HG02678 (cell line): ENCODE measurements at regions not wholly inside any gene's neighbourhood (a gene's known extent, or its start where the extent isn't known, plus 50 kb on each side); places are given as distances from the start of the nearest gene placed in this dataset.
A peak's percentile ranks its signal among the peaks of the same experiment; 100 is the strongest.

Experiments
- ATAC-seq: cut with Tn5 transposase; IDR thresholded peaks from one replicate; pipeline ENCODE4 v1.9.1; 2021; ENCODE audit warnings: mild to moderate bottlenecking, moderate library complexity; ENCODE audit not compliant: unreplicated experiment

DNA sequence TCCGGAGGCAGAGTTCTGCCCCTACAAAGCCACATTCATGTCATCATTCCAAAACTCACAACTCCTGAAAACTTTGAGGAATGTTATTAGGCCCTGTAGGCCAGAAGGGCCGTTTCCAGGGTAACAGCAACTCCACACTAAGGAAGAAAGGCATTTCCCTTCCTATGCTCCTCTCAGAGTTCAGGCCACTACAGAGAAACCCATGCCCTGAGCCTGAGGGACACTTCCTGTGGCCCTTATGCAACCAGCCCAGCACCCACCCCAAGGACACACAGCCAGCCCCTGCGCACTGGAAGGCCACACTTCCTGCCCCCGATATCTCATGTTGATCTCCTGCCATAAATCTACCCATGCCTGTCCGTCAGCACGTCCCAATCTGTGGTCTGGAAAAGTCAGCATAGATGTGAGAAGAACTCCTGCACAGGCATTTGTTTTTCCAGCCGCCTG is 289.3 kb downstream of the BCOR start:
- ATAC-seq: no peak

DNA sequence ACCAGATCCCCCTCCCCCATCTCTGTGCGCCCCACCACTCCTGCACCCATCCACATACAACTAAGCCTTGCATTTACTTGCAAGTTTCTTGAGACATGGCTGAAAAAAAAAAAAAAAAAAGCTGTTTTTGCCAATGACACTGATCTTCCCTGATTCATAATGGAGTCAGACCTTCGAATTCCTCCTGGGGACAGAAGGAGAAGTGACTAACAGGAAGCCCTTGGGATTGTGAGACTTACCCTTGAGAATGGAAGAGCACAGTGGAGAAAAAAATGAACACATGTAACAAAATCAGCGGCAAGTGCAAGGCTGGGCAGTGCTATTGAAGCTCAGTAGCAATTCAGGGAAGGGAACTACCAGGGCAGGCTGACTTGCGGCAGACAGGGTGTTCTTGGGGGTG is 288.4 kb downstream of the BCOR start:
- ATAC-seq: no peak

DNA sequence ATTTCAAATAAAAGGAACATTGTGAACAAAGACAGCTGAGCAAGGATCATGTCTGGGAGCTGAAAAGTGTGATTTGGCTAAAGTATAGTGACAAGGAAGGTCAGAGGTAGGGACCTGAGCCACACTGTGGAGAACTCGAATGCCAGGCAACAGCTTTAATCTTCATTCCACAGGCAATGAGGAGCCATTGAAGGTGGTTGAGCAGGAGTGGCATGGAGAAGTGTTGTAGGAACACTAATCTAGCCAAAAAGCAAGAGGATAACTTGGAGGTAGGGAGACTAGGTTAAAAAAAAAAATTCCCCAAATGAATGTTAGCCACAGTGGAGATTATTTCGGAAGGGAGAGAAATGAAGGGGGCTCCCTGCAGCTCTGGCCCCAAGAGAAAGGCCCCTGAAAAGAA is 286.9 kb downstream of the BCOR start:
- ATAC-seq: no peak

DNA sequence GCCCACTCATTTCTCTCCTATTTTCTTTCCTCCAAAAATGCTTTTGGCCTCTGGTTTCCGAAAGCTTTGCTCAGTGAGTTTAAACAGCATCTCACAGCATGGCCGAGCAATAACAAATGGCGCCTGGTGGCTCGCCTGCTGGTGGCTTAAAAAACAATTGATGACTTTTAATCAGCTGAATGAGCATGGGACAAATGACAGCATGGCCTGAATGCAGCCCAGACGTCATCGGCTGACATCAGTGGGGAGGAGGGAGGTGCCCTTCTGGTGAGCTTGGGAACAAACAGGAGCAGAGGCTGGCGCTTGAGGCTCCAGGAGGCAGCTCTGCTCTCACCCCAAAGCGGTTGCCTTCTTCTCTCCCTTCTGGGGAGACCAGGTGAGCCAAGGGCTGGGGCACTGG is 286.4 kb downstream of the BCOR start:
- no peak for ATAC-seq

DNA sequence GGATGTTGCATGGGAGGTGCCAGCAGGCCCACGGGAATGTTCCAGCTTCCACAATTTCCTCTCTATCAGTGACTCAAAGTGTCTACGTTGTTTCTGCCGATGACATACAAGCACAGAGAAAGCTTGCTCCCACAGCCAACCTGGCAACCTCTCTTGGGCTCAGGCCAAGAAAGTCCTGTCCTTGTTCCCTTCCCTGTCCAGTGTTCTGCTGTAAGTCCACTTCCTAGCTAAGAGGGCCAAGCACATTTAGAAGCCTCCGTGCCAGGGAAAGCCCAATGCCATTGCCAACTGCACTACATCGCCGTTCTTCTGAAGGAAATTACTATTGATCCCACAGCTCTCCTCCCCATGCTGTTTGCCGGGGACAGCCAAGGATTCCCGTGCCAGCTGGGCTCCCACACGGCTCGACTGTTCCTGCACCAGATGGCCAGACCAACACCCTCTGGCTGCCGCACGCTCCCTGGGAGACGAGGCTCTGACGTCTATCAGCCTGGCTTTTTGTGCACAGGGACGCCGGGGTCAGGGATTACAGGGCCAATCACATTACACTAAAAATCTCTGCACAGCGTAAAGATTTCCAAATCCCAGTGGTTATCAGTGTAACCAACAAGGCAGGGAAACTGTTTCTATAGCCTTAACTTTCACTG is 284.0 kb downstream of the BCOR start:
- ATAC-seq: no peak

DNA sequence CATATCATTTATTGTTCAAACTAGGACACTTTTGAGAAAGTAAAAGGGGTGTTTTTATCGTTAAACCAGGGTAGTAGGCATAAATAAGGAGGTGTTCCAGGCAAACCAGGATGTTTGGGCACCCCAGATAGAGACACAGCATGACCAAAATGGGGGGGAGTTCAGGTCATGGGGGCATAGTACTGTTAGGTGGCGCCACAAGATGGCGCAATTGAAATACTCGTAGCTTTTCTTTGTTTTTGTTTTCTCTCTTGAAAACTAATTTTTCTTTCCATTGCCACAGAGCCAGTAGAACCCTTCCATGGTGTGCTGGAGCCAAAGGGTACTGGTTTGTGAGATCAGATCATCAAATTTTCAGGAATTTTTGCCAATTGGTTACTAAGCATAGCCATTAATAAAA is 283.4 kb downstream of the BCOR start:
- no peak for ATAC-seq

DNA sequence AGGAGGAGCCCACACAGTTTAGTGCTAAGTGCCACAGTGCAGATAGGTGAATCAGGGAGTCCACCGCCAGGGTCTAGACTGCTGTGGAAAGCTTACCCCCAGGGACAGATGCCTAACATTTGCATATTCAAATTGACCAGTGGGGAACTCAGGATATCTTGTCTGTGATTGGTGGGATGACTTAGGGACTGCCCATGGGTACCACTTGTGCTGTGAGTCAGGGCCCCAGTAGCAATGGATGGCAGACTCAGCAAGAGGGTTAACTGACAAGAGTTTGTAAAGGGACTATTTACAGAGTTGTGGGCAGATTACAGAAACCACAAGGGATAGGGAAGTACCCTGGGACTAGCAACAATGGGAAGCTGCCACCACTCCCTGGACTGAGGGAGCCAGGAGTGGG is 282.1 kb downstream of the BCOR start:
- ATAC-seq: peak; percentile 76

DNA sequence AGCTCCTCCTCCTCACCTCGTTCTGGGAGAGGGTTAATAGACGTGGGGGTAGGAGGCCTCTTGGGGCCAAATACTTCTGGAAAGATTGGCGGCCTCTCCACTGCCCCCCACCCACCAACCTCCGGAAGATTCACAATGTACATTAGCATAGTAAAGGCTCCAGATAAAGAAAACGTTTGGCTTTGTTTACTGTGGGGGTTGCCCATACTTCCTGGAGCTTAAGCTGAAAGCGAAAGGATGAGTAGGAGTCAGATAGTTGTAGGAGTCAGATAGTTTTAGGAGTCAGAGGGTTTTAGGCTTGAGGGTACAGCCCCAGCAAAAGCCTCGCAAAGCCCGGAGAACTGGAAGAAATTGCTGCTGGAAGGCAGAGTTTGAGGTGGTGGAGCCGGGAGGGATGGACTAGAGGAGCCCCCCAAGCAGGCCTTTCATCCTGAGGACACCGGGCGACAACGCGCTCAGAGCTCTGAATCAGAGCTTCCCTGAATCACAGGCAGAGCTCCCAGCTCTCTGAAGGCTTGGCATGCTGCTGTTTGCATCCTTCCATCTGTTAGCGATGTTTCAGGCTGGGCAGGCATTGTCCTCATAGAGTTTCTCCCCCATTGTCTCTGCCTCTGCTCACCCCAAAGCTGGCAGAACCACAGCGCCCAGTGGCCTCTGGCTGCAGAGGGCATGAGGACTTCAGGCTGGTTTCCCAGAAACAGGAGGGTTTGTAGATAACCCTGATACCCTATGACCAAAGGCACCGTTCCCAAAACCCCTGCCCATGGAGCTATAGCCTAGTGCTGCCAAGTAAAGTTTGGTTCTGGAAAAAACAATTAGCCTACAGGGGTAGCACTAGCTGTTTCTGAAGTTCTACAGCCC is 280.7 kb downstream of the BCOR start:
- ATAC-seq: no peak

DNA sequence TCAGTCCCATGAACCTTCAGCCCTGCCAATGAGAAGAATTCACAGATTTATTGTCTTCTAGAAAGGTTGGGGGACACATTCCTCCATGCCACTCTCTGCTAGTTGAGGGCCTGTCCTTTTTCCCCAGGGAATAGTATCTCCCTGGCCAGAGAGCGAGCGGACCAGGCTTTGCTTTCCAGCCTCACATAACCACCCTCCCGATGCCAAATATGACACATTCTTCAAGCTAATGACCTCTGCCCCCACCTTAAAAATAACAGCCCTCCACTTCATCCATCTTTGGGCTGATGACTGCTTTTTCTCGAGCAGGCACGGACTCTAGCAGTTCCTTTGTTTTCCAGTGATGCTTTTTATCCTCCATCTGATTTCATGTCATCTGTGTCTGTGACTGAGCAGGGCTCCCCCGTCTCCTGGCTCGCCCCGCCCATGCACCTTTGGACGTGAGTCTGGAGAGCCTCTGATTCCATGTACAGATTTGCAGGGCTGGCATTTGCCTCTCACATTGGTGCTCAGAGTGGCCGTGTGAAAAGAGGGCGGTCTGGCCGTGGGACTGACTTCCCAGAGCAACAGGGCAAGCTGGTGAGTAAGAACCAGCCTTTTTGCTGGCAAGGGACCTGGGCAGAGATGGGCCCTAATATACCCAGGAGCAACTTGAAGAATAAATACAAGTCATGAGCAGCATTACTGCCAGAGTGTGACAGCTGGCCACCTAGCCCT is 279.8 kb downstream of the BCOR start:
- no peak for ATAC-seq

DNA sequence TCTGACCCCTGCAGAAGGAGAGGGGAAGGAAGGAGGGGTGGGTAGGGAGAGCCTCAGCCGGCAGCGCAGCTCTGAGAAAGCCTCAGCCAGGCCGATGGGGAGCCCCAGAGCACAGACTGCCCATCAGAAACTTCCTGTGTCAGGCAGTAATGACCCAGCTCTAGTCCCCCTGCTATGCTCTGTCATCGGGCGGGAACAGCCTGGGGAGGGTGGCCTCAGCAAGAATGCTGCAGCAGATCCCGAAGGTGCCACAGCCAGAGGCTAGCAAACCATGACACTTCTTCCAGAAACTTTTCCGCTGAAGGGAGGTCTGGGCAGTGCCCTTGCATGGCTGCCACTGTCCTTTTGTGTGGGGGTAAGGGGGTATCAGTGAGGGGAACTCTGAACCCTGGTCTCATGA is 279.0 kb downstream of the BCOR start:
- ATAC-seq: no peak

DNA sequence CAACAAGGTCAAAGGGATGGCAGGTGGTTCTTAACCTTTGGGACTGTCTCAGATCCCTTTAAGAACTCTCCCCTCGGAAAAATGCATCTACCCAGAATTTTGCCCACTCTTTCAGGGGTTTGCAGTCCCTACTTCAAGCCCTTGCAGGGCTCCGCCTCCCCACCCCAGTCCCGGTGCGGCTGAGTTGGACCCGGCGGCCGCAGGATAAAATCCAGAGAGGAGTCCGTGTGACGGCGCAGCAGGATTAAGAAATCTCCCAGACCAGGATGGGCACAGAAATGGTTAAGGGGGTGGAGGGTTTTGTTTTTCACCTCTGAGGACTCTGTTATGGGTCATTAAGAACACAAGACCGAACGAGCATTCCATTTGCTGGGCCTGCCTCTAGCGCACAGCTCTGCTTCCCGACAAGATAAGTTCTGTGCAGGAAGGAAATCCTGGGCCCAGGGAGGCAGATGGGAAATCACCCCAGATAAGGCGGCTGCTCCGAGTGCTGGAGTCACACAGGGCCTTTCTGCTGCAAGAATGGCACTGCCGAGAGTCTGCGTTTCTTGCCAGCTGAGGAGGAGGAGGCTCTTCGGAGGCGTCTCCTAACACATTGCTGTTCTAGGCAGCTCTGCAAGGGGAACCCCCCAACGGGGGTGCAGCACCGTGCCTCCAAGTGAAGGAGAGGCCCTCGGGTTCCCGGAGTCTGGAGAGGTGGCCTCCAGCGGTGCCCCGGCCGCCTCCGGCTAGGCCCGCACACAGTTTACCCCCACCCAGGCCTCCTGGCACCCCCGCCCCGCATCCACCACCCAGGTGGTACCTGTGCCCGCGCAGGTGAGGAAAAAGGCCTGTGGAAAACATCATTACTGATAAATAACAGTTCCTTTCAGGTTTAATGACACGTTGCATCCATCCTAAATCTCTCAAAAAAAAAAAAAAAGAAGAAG is 277.6 kb downstream of the BCOR start:
- no peak for ATAC-seq

DNA sequence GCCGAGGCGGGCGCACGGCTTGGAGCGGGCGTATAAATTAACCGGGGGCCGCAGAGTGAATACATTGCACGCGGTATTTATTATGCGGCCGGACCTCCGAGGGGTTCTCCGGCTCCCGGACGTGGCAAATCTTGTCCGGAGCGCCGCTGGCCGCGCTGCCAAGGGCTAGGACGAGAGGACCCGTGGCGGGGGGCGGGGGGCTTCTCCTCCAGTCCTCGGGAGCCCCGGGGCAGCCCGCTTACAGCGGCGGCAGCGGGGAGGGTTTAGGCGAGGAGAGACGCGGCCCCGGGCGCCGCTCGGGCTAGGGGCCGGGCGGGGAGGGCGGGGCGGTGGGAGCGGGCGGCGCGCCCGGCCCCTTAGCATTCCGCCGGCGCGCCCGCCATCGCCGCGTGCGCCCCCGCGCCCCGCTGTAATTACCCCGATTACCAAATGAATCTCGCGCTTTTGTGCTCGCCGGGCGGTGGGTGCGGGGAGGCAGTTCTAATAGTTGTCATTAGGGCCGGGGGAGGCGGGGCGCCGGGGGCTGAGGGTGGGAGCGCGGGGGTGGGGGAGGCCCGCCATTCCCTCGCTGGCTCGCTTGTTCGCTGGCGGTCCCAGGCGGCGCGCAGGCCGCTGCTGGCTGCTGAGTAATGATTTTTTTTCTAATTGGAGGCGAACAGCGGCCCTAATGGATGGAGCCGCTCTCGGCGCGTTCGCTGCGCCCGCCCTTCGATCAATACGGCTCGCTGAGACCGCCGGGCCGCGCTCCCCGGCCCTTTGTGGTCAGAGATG is 276.6 kb downstream of the BCOR start:
- no peak for ATAC-seq

DNA sequence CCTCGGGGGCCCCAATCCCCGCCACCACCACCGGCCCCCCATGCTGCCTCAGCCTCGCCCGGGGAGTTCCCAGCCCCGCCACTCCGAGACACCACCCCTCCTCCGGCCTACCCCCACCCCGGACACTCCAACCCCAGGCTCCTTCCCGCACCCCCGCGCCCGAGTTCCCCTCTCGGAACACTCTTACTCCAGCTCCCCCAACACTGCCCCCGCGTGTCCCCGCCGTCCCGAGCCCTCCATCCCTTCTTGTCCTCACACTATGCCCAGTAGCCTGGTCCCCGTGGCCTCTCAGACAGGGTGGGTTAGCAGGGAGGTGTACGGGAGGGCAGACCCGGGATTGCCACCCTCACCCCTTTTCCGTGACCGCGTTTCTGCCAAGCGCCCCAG is 276.1 kb downstream of the BCOR start:
- no peak for ATAC-seq

DNA sequence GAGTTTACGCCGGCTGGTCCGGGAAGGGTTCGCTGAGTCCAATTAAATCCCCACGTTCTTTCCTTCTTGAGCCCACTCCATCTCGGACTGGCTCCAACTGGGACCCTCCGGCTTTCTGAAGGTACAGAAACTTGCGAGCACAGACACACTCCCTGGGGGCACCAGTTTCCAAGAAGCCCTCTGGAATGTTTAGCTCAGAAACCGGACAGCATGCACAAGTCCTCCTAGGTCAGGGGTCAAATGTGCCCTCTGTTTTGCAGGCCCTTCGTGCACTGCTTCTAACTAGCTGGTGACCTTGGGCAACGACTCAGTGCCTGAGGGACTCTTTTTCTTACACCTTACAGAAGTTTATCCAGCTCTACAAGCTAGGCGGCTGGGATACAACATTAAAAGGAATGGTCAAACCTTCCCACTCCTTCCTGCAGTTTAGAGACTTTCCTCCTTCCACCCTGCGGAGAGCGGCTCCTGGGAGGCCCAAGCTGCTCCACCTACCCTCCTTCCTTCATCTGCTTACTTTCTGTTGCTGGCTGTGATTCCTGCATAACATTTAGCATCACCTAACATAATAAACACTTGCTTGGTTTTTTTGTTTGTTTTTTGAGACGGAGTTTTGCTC is 275.5 kb downstream of the BCOR start:
- no peak for ATAC-seq

DNA sequence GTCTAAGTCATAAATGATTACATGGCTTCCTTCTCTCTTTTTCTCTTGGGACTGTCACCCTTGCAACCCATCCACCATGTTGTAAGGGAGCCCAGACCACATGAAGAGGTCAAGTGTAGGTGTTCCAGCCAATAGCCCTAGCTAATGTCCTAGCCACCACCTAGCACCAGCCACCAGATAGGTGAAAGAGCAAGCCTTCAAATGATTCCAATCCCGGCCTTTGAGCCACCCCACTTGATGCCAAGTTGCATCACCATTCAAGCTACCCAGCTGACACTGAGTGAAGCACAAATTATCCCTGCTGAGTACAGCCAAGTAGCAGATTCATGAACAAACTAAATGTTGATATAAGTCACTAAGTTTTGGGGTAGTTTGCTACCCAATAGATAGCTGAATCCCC is 274.3 kb downstream of the BCOR start:
- no peak for ATAC-seq

DNA sequence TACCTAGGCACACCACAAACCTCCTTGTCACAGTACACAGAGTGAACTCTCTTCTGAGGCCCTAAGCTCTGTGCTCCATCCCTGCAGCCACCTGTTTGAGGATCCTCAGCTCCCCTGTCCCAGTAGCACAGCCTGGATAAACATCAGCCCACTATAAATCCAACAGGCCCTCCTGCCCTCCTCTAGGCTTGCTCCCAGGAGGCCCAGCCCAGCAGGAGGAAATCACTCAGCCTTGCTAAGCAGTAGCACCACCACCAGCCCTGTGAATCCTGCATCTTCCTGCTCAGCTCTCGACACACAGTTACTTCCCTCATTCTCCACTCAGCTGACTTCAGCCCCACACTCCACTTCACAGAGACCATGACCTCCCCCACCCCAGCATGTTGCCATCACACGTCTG is 273.9 kb downstream of the BCOR start:
- ATAC-seq: no peak

DNA sequence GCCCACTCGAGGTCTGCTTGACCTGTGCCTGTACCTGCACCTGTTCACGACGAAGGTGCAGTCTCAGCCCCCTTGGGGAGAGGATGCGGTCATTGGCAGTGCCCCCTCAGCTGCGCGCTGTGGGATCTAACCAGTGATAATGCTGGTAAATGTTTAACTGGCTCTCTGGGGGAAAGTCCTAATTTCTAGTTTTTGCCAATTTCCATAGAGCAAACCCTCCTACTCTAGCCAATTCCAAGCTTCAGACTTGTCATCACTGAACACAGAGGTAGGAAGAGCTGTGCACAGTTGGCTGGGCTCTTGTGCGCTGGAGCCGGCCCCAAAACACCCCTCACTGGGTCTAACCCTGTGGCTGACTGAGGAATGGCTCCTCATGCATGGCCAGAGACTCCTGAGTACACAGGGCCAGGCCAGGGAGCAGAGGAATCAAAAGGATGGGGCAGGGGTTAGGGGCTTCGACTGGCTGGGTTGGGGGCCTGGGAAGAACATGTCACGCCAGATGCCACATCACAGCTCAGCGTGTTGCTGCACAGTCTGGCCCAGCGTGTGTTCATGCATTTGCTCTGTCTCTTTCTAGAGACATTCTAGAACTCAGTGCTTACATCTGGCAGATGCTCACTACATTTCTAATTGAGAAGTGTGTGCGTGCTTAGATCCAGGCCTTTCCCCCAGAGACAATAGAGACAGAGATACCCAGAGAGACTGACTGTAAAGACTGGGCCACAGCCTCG is 270.8 kb downstream of the BCOR start:
- ATAC-seq: no peak

DNA sequence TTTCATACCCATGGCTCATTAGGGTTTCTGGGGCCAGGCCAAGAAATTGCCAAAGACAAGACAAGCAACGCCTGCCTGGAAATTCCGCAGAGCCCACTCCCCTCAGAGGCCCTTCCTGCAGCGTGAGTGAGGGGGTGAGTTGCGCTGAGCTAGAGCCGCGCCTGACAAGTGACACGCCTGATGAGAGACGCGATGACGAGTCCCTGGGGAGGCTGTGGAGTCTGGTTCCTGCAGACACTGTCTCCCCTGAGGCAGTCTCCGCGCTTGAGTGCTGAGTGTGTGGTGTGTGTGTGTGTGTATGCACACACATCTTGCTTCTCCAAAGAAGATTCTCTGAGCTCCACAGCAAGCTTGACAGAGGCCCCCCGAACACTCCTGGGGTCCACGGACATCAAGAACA is 269.8 kb downstream of the BCOR start:
- no peak for ATAC-seq

DNA sequence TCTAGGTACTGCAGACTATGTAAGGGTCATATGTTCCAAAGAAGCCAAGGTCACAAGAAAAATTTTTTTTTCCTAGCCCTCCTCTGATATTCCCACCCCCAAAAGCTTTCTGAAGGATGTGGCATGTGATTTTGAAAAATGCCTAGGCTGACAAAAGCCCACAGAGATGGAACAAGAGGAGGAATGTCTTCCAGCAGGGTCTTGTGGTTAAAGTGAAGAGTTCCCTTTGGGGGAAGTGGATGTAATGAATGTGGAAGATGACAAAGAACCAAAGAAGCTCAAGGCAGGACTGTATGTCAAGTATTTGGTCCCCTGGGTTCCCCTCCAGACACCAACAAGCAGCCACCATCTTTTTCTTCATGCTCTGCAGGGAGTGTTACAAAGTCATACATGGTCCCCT is 268.8 kb downstream of the BCOR start:
- no peak for ATAC-seq
